Memory B cell (primary cell): ENCODE measurements at regions not wholly inside any gene's neighbourhood (a gene's known extent, or its start where the extent isn't known, plus 50 kb on each side); places are given as distances from the start of the nearest gene placed in this dataset.
"Not testable (repeated sequence)": the region's sequence is repeated elsewhere in the genome, so short reads cannot be mapped to it uniquely, and the experiment has no call there.

Experiments
- ATAC-seq: fragments of 150-1000 bp; cut with Tn5 transposase; 2 replicates; pipeline ENCODE4 v1.10.0; 2021; ENCODE audit warnings: low read depth, mild to moderate bottlenecking, moderate library complexity
- DNase-seq, 2 donors: peaks; one replicate each; pipeline ENCODE4 v3.0.0; 2022; ENCODE audit warnings: low spot score in 2 of 2
- H3K27ac Mint-ChIP-seq: one replicate; pipeline ENCODE4 v1.8.0; 2022; ENCODE audit warnings: mild to moderate bottlenecking, moderate library complexity, mixed read lengths
- H3K27me3 Mint-ChIP-seq: one replicate; pipeline ENCODE4 v1.8.0; 2022; ENCODE audit warnings: mixed read lengths
- H3K36me3 Mint-ChIP-seq: one replicate; pipeline ENCODE4 v1.8.0; 2022; ENCODE audit warnings: mild to moderate bottlenecking, mixed read lengths
- H3K4me1 Mint-ChIP-seq: one replicate; pipeline ENCODE4 v1.8.0; 2022; ENCODE audit warnings: mixed read lengths
- H3K4me3 Mint-ChIP-seq: one replicate; pipeline ENCODE4 v1.8.0; 2022; ENCODE audit warnings: mild to moderate bottlenecking, moderate library complexity, mixed read lengths
- H3K9me3 Mint-ChIP-seq: one replicate; pipeline ENCODE4 v1.8.0; 2022; ENCODE audit warnings: mixed read lengths

DNA sequence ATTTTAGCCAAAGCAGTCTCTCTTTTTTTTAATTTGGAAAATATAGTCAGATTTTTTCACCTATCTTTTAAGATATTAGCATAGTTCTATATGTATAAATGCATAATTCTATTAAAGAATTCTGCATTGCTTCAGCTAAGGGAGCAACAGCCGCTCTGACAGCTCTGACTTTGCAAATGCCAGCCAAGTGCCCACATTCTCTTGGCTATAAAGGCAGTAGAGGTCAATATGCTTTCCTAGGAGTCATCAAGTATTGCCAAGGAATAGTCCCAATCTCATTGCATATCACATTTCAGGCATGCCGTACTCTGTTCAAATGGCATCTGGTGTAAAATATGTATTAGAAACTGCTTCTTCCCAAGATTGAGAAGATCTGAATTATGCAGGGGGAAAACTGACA is 161.4 kb downstream of the RPLP1 start:
- Mint-ChIP-seq H3K27me3 (peaks cover 2% of the 10 kb centered on the region), H3K4me3 (no peak overlapping the region), H3K27ac (no peak overlapping the region), H3K4me1 (peaks cover 2% of the 10 kb centered on the region), H3K9me3 (no peaks in the 10 kb centered on the region), H3K36me3 (no peaks in the 10 kb centered on the region)
- no peak for ATAC-seq
- no peak for DNase-seq

DNA sequence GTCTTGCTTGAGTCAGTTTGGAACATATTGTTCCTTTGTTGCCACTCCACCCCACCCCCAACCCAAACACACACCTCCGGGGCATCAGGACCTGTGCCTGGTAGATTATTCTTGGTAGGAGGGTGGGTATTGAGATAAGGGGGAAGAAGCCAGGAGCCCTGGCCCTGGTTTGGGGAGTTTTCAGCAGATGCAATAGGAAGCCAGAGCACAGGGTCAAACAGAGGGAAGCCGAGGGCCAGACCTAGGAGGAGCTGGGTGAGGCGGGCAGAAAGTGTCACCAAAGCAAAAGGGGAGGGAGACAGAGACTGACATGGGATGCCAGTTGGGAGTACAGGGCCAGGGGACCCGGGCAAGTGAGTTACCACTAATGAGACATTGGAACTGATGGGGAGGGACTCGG is 163.1 kb downstream of the RPLP1 start:
- Mint-ChIP-seq H3K27ac (no peak overlapping the region), H3K9me3 (no peaks in the 10 kb centered on the region), H3K36me3 (no peaks in the 10 kb centered on the region), H3K4me3 (no peak overlapping the region), H3K27me3 (peaks cover 2% of the 10 kb centered on the region), H3K4me1 (peaks cover 2% of the 10 kb centered on the region)
- no peak for DNase-seq
- ATAC-seq, result no peak

DNA sequence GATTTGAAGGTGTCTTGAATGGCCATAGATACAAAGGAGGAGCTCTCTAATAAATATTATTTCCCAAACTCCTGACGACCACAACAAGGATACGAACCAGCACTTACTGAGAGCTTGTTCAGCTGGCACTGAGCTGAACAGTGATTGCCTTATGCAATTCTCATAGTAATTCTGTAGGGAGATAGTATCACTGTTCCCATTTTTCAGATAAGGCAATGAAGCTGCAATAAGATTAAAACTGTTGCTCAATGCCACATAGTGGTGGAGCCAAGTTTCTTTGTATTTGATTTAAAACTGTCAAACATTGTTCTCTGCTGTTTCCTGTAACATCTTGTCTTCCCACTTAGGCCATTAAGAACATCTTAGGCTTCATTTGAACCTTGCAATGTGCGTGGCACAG is 163.9 kb downstream of the RPLP1 start:
- ATAC-seq, result no peak

DNA sequence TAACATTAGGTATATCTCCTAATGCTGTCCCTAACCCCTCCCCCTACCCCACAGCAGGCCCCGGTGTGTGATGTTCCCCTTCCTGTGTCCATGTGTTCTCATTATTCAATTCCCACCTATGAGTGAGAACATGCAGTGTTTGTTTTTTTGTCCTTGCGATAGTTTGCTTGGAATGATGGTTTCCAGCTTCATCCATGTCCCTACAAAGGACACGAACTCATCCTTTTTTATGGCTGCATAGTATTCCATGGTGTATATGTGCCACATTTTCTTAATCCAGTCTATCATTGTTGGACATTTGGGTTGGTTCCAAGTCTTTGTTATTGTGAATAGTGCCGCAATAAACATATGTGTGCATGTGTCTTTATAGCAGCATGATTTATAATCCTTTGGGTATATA is 164.5 kb downstream of the RPLP1 start:
- not testable (repeated sequence) for DNase-seq, H3K36me3 Mint-ChIP-seq, H3K4me3 Mint-ChIP-seq, H3K4me1 Mint-ChIP-seq, H3K9me3 Mint-ChIP-seq, H3K27ac Mint-ChIP-seq, H3K27me3 Mint-ChIP-seq, ATAC-seq

More for the DNA sequence above, 163.9 kb downstream of the RPLP1 start:
- Mint-ChIP-seq H3K27me3 (peaks cover 2% of the 10 kb centered on the region), H3K9me3 (no peaks in the 10 kb centered on the region), H3K4me3 (no peak overlapping the region), H3K36me3 (no peaks in the 10 kb centered on the region), H3K27ac (no peak overlapping the region), H3K4me1 (peaks cover 2% of the 10 kb centered on the region)
- DNase-seq, result no peak

DNA sequence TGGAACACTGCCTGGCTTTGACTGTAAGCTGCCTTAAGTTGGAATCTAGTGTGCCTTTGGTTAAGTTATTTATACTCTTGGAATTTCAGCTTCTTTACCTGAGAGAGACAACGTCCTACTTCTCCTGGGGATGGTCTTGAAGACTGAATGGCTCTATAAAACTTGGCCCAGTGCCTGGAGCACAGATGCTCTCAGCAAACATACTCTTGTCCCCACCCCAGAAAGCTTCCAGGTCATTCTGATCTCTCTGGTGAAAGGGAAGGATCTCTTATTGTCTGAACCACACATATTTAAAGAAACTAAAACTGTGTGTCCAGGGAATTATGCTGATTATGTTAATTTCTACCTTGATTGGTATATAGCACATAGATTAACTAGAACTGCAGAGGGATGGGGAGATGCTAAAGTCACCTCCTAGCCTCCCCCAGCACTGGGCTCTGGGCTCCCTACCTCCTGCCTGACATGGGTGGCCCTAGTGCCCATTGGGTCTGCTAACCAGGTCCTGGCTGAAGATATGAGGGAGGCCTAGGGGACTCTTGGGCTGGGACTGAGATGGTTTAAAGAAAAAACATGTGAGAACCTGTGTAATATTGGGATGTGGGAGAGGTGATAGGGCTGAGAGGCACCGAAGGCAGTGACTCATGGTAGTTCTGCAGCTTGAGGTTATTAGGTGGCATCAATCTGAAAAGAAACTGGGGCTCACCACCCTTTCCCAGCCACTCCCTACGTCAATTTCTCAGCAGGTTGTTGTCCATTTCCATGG is 171.0 kb downstream of the RPLP1 start:
- Mint-ChIP-seq H3K27ac (no peak overlapping the region), H3K9me3 (no peaks in the 10 kb centered on the region), H3K27me3 (peaks cover 18% of the 10 kb centered on the region), H3K4me1 (peaks cover 4% of the 10 kb centered on the region), H3K4me3 (no peak overlapping the region), H3K36me3 (no peaks in the 10 kb centered on the region)
- DNase-seq, result no peak
- ATAC-seq, result no peak

DNA sequence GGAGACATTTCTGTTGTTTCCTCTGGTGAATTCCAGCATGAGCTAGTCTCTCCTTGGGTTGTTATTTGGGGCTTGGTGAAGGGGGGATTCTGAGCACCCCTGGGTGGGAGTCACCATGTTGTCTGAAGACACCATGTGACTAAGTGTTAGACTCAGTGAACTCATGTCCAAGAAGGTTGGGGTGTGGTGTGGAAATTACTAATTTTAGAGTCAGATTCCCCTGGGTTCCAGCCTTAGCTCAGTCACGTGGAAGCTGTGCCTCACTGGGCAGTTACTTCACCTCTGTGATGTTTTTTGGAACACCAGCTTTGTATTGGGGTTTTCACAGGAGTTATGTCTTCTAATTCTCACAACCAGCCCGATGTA is 171.5 kb downstream of the RPLP1 start:
- DNase-seq, result no peak
- H3K4me3 Mint-ChIP-seq, result no peak overlapping the region
- H3K27ac Mint-ChIP-seq, result no peak overlapping the region
- no peaks in the 10 kb centered on the region for H3K36me3 Mint-ChIP-seq
- no peaks in the 10 kb centered on the region for H3K9me3 Mint-ChIP-seq
- H3K27me3 Mint-ChIP-seq, result peaks cover 18% of the 10 kb centered on the region
- peaks cover 4% of the 10 kb centered on the region for H3K4me1 Mint-ChIP-seq
- ATAC-seq, result no peak

DNA sequence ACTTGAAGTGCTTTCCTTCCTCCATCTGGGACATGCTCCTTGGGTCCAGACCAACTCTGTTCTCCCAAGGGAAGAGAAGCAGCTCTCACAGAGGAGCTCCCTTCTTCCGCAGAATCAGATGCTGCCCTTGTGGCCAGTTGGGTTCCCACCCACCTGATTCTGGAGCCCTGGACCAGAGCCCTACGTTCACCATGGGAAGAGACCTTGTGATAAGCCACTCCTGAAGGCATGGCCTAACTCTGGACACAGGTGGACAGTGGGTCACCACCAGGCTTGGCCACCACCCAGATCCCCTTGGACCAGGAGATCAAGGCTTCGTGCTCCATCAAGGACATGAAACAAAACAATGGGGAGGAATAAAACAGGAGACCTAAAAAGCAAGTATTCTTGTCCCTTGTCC is 172.2 kb downstream of the RPLP1 start:
- ATAC-seq (no peak), DNase-seq (no peak)
- Mint-ChIP-seq H3K4me1 (peaks cover 4% of the 10 kb centered on the region), H3K36me3 (no peaks in the 10 kb centered on the region), H3K4me3 (no peak overlapping the region), H3K27me3 (peaks cover 18% of the 10 kb centered on the region), H3K27ac (no peak overlapping the region), H3K9me3 (no peaks in the 10 kb centered on the region)

DNA sequence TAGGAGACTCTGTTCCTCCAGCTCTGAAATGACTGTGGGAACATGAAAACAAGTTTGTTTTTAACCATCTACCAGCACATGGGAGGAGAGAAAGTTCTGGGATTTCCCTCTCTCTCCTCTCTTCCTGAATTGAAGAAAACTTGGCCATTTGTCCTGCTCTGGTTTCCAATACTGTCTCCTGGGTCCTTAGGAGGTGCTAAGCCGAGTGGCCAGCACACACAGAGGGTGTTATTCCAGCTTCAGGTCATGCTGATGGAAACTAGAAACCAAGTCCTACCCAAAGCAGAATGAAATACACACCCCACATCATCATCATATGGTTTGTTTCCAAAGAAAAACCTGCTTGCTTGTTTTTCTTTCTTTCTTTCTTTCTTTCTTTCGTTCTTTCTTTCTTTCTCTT is 172.7 kb downstream of the RPLP1 start:
- H3K9me3 Mint-ChIP-seq, result no peaks in the 10 kb centered on the region
- H3K4me3 Mint-ChIP-seq, result no peak overlapping the region
- H3K4me1 Mint-ChIP-seq, result peaks cover 6% of the 10 kb centered on the region
- H3K27me3 Mint-ChIP-seq, result peaks cover 21% of the 10 kb centered on the region
- ATAC-seq (no peak), DNase-seq (no peak)
- no peak overlapping the region for H3K27ac Mint-ChIP-seq
- H3K36me3 Mint-ChIP-seq, result no peaks in the 10 kb centered on the region

DNA sequence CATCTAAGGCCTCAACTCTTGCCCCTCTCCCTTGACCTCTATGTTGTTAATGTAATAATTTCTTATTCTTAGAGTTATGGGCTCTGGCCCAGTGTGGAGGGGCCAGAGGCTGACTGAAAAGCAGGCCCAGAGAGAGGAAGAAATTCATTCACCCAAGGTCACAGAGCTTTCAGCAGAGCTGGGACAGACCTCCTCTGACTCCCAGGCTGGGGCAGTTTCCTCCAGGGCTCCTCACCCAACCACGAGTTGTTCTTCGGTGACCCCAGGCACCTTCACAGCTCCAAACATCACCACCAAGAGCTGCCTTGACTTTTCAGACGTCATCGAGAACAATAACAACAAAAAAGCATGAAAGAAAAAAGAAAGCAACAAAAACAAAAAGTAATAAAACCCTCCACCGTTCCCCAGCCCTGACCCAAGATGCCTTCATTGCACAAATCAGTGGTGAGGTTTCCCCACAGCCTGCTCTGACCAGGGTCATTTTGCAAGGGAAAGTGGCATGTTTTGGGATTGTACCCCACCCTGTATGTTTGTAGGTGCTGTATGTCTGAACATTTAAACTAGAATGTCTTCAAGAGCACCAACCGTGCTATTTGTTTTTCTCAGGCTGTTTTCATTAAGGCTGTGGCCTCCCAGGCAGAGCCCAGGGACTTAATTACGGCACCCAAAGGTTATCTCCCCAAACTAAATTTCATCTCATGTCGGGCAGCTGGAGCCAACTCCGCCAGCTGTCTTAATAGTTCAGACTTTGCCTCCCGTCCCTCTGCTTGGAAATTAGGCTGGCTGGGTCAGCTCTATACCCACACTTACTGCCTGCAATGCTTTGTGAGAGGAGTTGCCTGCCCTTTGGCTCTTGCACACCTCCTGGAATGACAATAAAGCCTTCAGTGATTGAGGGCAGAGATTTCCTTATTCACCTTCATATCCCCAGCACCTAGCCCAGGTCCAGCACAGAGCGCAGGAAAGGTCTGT is 173.8 kb downstream of the RPLP1 start:
- Mint-ChIP-seq H3K9me3 (no peaks in the 10 kb centered on the region), H3K36me3 (no peaks in the 10 kb centered on the region), H3K4me1 (peaks cover 6% of the 10 kb centered on the region), H3K27ac (no peak overlapping the region), H3K27me3 (peaks cover 26% of the 10 kb centered on the region), H3K4me3 (no peak overlapping the region)
- no peak for ATAC-seq
- no peak for DNase-seq

DNA sequence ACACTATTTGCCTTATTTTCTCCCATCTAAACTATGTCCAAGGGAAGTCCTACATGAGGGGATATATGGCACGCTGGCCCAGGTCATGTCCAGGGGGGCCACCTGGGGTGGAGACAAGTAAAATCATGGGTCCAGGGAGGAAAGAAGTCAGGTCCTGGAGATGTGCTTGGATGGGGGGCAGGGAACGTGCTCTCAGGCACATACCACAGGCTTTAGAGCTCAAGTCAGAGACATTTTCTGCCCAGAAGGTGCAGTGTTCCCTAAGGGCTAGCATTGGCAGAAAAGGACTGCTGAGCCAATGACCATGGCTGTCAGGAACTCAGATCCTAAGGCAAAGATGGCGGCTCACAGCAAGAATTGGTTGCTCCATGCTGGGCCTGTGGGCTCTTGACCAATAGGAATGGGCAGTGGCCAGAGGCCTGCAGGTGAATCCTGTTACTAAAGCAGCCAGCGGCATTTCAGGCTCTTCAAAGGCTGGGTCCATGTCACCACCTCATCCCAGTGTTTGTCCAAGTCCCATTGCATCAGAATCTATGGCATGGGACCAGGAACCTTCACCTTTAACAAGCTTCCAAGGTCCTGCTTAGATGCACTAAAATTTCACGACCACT is 175.0 kb downstream of the RPLP1 start:
- no peak for DNase-seq
- ATAC-seq, result no peak
- Mint-ChIP-seq H3K27ac (no peak overlapping the region), H3K4me3 (no peak overlapping the region), H3K9me3 (no peaks in the 10 kb centered on the region), H3K4me1 (peaks cover 6% of the 10 kb centered on the region), H3K27me3 (peaks cover 28% of the 10 kb centered on the region), H3K36me3 (no peaks in the 10 kb centered on the region)

DNA sequence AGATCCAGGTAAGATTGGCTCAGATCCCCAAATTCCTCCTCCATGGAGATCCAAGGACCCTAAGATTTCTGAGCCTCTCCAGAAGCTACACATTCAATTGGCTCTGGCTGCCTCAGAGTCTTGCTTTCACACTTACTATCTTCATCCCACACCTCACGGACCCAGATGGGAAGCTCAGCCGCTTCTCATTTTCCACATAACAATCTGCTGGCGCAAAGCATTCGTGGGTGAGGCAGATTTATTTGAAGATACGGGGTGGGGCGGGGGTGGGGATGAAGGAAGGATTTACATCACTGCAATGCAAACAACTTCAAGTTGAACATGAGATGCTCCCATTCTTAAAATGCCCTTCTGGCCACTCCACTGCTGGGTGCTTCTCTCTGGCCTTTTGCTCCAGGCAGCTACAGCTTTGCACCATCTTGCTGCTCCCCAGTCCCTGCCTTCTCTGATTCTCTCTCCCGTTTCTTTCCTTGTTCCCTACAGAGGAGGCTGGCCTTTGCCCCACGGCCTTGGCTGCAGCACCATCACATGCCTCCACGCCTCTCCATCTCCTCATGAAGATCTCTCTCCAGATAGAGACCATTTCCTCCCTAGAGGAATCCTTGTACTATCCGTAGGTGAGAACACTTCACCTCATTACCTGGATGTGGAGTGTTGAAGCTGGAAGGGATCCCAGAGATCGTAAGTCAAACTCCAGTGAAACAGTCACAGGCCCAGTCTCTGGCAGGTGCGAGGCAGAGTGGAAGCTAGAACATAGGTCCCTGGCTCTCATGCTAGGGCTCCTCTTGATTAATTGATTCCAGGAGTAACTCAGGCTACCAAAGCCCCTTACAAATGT is 175.9 kb downstream of the RPLP1 start:
- Mint-ChIP-seq H3K27me3 (peaks cover 32% of the 10 kb centered on the region), H3K9me3 (no peaks in the 10 kb centered on the region), H3K27ac (no peak overlapping the region), H3K4me3 (no peak overlapping the region), H3K36me3 (no peaks in the 10 kb centered on the region), H3K4me1 (peaks cover 6% of the 10 kb centered on the region)
- DNase-seq (no peak), ATAC-seq (no peak)

DNA sequence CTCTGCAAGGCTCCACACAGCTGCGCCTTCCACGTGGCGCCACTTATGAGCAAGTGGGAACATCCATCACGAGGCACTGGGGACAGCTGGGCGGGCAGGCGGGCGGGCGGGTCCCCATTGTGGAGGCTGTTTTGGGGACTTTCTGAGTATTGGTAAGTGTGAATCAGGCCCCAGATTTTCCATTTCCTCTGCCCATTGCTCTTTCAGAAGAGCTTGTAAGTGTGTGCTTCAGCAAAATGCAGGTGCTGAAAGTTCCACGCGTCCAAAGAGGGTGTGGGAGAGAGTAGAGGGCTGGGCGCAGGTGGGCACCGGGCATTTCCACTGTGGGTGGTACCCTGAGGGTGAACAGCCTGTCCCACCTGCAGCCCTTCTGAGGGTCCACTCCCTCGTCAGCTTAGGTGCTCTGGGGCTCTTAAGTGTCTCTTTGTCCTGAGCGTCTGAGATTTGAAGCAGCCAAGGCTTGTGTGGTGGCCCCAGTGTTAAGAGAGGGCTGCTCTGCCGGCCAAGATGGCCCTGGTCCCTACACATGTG is 177.1 kb downstream of the RPLP1 start:
- Mint-ChIP-seq H3K4me3 (no peak overlapping the region), H3K4me1 (peaks cover 3% of the 10 kb centered on the region), H3K9me3 (no peaks in the 10 kb centered on the region), H3K36me3 (no peaks in the 10 kb centered on the region), H3K27me3 (peaks cover 25% of the 10 kb centered on the region), H3K27ac (no peak overlapping the region)
- ATAC-seq (no peak), DNase-seq (no peak)

DNA sequence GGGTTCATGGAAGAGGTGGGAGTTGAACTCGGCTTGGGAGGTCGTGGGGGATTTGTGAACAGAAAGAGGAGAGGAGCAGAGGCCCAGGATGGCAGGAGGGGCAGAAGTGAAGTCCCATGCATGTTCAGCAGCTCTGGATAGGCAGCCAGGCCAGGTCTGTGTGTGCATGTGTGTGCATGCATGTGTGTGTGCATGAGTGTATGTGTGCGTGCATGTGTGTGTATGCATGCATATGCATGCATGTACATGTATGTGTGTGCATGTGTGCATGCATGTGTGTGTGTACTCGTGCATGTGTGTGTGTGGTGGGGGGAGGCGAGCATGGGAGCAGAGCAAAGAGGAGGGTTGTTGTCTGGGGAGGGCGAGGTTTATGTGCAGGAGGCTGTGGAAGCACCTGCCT is 178.4 kb downstream of the RPLP1 start:
- H3K36me3 Mint-ChIP-seq, result no peaks in the 10 kb centered on the region
- no peak overlapping the region for H3K27ac Mint-ChIP-seq
- ATAC-seq, result no peak
- H3K4me1 Mint-ChIP-seq, result peaks cover 2% of the 10 kb centered on the region
- no peak for DNase-seq
- H3K27me3 Mint-ChIP-seq, result peaks cover 24% of the 10 kb centered on the region
- no peaks in the 10 kb centered on the region for H3K9me3 Mint-ChIP-seq
- H3K4me3 Mint-ChIP-seq, result no peak overlapping the region
